ENCODE measurements at regions not wholly inside any gene's neighbourhood (a gene's known extent, or its start where the extent isn't known, plus 50 kb on each side); places are given as distances from the start of the nearest gene placed in this dataset.

DNA sequence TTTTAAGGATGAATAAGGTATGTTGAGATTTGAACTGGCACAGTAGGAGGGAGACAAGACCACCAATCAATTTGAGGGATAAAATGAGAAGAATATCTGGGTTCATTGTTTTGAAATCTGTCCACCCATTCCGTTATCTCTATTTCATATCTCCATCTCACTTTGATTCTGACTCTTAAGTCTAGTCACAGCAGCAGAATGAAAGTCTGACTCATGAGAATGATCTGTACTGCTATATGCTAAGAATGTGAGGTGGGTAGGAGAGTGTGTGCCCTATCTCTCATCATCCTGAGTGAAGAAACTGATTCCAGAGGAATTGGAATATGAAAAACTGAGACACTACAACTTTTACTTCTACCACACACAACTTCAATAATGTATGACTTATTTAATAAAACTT, 1994.5 kb upstream of the PIK3C3 start:
- no peaks in the 10 kb centered on the region for H3K36me3 ChIP-seq
- H3K27me3 ChIP-seq (replicated peaks in 1 of 7): no peaks in the 10 kb centered on the region
- DNase-seq: no peak
- H3K4me1 ChIP-seq: no peaks in the 10 kb centered on the region
- TF ChIP-seq, protein P1, sequence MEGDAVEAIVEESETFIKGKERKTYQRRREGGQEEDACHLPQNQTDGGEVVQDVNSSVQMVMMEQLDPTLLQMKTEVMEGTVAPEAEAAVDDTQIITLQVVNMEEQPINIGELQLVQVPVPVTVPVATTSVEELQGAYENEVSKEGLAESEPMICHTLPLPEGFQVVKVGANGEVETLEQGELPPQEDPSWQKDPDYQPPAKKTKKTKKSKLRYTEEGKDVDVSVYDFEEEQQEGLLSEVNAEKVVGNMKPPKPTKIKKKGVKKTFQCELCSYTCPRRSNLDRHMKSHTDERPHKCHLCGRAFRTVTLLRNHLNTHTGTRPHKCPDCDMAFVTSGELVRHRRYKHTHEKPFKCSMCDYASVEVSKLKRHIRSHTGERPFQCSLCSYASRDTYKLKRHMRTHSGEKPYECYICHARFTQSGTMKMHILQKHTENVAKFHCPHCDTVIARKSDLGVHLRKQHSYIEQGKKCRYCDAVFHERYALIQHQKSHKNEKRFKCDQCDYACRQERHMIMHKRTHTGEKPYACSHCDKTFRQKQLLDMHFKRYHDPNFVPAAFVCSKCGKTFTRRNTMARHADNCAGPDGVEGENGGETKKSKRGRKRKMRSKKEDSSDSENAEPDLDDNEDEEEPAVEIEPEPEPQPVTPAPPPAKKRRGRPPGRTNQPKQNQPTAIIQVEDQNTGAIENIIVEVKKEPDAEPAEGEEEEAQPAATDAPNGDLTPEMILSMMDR (IDR thresholded peaks at IDR 0.05 in 8 of 11, conservative IDR thresholded peaks at IDR 0.05 in 3 of 11): no peak
- TF ChIP-seq POLR2AphosphoS5 (IDR thresholded peaks at IDR 0.05) (no peak), POLR2A (IDR thresholded peaks at IDR 0.05) (no peak)
- no peak overlapping the region for H3K4me3 ChIP-seq
- intact Hi-C loops (cut with DNase I; ENCODE audit: low total_unique reads): no loop called here
- H3K9me3 ChIP-seq: no peaks in the 10 kb centered on the region
- no peak overlapping the region for H3K27ac ChIP-seq
- WGBS, 5 donors: 79 to 93% (median 83%) methylated on average over 1 of the region's 1 CpG

DNA sequence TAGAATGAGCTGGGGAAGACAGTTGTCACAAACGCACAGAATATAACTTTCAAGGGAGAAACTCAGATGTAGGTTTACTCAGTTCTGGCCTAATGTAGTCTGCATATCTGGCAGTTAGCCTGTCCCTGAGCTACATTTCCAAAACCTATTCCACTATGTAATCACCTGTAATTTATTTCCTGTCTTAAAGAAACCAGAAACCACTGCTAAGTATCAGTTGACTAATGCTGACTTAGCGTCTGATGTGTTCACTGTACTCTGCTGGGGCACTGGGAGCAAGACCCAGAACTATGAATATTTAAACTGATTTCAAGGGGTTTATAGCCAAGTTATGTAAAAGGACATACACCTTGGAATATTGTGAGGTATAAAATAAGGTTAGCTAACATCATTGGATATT, 1995.2 kb upstream of the PIK3C3 start:
- no peaks in the 10 kb centered on the region for H3K27me3 ChIP-seq (replicated peaks in 1 of 7)
- H3K4me3 ChIP-seq: no peak overlapping the region
- TF ChIP-seq, protein P1 (IDR thresholded peaks at IDR 0.05 in 8 of 11, conservative IDR thresholded peaks at IDR 0.05 in 3 of 11): no peak
- TF ChIP-seq POLR2AphosphoS5 (IDR thresholded peaks at IDR 0.05) (no peak), POLR2A (IDR thresholded peaks at IDR 0.05) (no peak)
- H3K27ac ChIP-seq: no peak overlapping the region
- H3K36me3 ChIP-seq: no peaks in the 10 kb centered on the region
- intact Hi-C loops (cut with DNase I; ENCODE audit: low total_unique reads): no loop called here
- no peaks in the 10 kb centered on the region for H3K9me3 ChIP-seq
- H3K4me1 ChIP-seq: no peaks in the 10 kb centered on the region
- WGBS, 5 donors: 58 to 69% (median 62%) methylated on average over 2 of the region's 2 CpGs
- no peak for DNase-seq

DNA sequence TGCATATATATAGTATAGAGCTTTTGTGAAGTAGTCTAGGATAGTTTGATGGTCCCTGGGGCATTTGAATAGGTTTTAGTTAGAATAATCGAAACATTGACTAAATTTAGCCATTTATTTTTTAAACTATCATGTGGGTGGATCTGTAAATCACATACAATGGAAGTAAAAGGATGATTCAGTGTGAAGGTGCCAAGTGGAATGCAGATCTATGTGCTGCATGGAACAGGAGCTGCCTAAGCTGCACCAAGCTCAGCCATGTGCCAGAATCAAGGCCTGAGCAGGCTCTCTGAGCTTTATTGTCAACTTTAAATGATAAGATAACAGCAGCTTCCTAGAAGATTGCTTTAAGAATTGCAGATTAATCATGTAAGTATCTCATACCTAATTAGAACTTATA, 1996.2 kb upstream of the PIK3C3 start:
- no peaks in the 10 kb centered on the region for H3K4me1 ChIP-seq
- H3K4me3 ChIP-seq: no peak overlapping the region
- no peaks in the 10 kb centered on the region for H3K9me3 ChIP-seq
- no peak overlapping the region for H3K27ac ChIP-seq
- intact Hi-C loops (cut with DNase I; ENCODE audit: low total_unique reads): no loop called here
- no peaks in the 10 kb centered on the region for H3K27me3 ChIP-seq (replicated peaks in 1 of 7)
- no peak for DNase-seq
- H3K36me3 ChIP-seq: no peaks in the 10 kb centered on the region
- TF ChIP-seq, protein P1 (IDR thresholded peaks at IDR 0.05 in 8 of 11, conservative IDR thresholded peaks at IDR 0.05 in 3 of 11): no peak
- 42 to 77% (median 70%) methylated on average over 1 of the region's 1 CpG for WGBS, 5 donors

DNA sequence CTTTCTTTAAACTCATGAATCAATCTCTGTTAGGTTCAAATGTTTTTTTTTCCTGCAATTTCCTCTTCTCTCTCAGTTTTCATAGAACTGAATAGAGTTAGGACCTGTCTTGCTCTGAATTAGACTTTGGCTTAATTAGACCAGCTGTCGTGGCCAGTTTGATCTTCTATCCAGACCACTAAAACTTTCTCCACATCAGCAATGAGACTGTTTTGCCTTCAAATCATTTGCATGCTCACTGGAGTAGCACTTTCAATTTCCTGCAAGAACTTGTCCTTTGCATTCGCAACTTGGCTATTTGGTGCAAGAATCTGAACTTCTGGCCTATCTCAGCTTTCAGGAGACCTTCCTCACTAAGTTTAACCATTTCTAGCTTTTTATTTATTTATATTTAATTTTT, 2002.2 kb upstream of the PIK3C3 start:
- H3K36me3 ChIP-seq: no peaks in the 10 kb centered on the region
- H3K27ac ChIP-seq: no peak overlapping the region
- no peaks in the 10 kb centered on the region for H3K27me3 ChIP-seq (replicated peaks in 1 of 7)
- H3K4me1 ChIP-seq: no peaks in the 10 kb centered on the region
- DNase-seq: no peak
- no peak overlapping the region for H3K4me3 ChIP-seq
- TF ChIP-seq, protein P1 (IDR thresholded peaks at IDR 0.05 in 8 of 11, conservative IDR thresholded peaks at IDR 0.05 in 3 of 11): no peak
- TF ChIP-seq POLR2A (IDR thresholded peaks at IDR 0.05) (no peak), POLR2AphosphoS5 (IDR thresholded peaks at IDR 0.05) (no peak)
- intact Hi-C loops (cut with DNase I; ENCODE audit: low total_unique reads): no loop called here
- no peaks in the 10 kb centered on the region for H3K9me3 ChIP-seq
- 76 to 85% (median 81%) methylated on average over 2 of the region's 2 CpGs for WGBS, 5 donors
